Smooth muscle cell (in vitro differentiated cells): ENCODE measurements at regions not wholly inside any gene's neighbourhood (a gene's known extent, or its start where the extent isn't known, plus 50 kb on each side); places are given as distances from the start of the nearest gene placed in this dataset.

Experiments used
- DNase-seq: peaks from one replicate; lab custom pipeline; 2025; ENCODE audit not compliant: unreplicated experiment; lab: John Stamatoyannopoulos, UW
- H2AFZ ChIP-seq: fragments of 200-600 bp; sonication (generic); 2 replicates; pipeline ENCODE4 v1.6.0; 2016; ENCODE audit warnings: antibody characterized with exemption, low read depth, mild to moderate bottlenecking
- H3F3A ChIP-seq: fragments of 200-600 bp; sonication (generic); 2 replicates; pipeline ENCODE4 v1.6.0; 2017; ENCODE audit warnings: antibody characterized with exemption, low read depth
- H3K27ac ChIP-seq: fragments of 200-600 bp; sonication (generic); 2 replicates; pipeline ENCODE4 v1.5.1; 2016; ENCODE audit warnings: low read depth, mild to moderate bottlenecking
- H3K27me3 ChIP-seq: fragments of 200-600 bp; sonication (generic); 2 replicates; pipeline ENCODE4 v1.6.1; 2016; ENCODE audit warnings: low read depth, mild to moderate bottlenecking
- H3K36me3 ChIP-seq: fragments of 200-600 bp; sonication (generic); 2 replicates; pipeline ENCODE4 v1.5.1; 2016; ENCODE audit warnings: low read depth
- H3K4me1 ChIP-seq: fragments of 200-600 bp; sonication (generic); 2 replicates; pipeline ENCODE4 v1.5.1; 2016; ENCODE audit warnings: low read depth
- H3K4me2 ChIP-seq: fragments of 200-600 bp; sonication (generic); 2 replicates; pipeline ENCODE4 v1.6.0; 2016; ENCODE audit warnings: mild to moderate bottlenecking
- H3K4me3 ChIP-seq: fragments of 200-600 bp; sonication (generic); 2 replicates; pipeline ENCODE4 v1.5.1; 2016; ENCODE audit warnings: mild to moderate bottlenecking
- H3K79me2 ChIP-seq: fragments of 200-600 bp; sonication (generic); 2 replicates; pipeline ENCODE4 v1.6.0; 2016; ENCODE audit warnings: low read depth, mild to moderate bottlenecking
- H3K9ac ChIP-seq: fragments of 200-600 bp; sonication (generic); 2 replicates; pipeline ENCODE4 v1.6.0; 2016; ENCODE audit warnings: low read depth
- H3K9me3 ChIP-seq: fragments of 200-600 bp; sonication (generic); replicated peaks from 2 replicates; pipeline ENCODE4 v1.5.1; 2016; ENCODE audit warnings: low read depth
- H4K20me1 ChIP-seq: fragments of 200-600 bp; sonication (generic); 2 replicates; pipeline ENCODE4 v1.6.0; 2016; ENCODE audit warnings: low read depth
- WGBS: methylation state at CpG from one replicate; pipeline ENCODE4 v1.1.7; 2016; ENCODE audit warnings: low lambda C conversion rate; 5-methylcytosine and 5-hydroxymethylcytosine counted together
- TF ChIP-seq, protein P1 (sequence below): fragments of 200-600 bp; sonication (generic); IDR thresholded peaks from 2 replicates; pipeline ENCODE4 v1.5.1; 2017; ENCODE audit warnings: borderline replicate concordance, mild to moderate bottlenecking, antibody characterized with exemption; ENCODE audit not compliant: insufficient read depth, poor library complexity, severe bottlenecking

- TF ChIP-seq, protein P1, sequence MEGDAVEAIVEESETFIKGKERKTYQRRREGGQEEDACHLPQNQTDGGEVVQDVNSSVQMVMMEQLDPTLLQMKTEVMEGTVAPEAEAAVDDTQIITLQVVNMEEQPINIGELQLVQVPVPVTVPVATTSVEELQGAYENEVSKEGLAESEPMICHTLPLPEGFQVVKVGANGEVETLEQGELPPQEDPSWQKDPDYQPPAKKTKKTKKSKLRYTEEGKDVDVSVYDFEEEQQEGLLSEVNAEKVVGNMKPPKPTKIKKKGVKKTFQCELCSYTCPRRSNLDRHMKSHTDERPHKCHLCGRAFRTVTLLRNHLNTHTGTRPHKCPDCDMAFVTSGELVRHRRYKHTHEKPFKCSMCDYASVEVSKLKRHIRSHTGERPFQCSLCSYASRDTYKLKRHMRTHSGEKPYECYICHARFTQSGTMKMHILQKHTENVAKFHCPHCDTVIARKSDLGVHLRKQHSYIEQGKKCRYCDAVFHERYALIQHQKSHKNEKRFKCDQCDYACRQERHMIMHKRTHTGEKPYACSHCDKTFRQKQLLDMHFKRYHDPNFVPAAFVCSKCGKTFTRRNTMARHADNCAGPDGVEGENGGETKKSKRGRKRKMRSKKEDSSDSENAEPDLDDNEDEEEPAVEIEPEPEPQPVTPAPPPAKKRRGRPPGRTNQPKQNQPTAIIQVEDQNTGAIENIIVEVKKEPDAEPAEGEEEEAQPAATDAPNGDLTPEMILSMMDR, result no peak
- H3K4me1 ChIP-seq, result no peaks in the 10 kb centered on the region
Observed at GRCh38 chr4:123495530-123495929, 98.9 kb downstream of the SPRY1 start.

DNA sequence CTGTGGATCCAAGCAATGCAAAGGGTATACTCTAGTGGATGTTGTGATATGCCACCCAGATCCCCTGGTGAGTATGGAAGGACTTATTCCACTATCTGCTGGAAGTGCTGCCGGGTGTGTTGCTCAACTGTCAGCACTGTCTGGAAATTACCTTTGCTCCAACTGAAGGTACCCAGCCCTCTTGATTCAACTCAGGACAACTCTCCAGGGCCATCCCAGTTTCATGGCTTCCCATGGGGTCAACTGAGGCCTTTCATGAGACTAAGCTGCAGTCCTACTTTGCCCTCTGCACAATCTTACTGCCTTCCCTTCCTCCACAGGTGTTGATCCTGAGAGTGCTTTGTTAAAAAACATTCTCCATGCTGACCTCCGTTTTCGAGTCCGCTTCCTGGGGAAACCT, 99.8 kb downstream of the SPRY1 start:
- no peaks in the 10 kb centered on the region for H3K36me3 ChIP-seq
- DNase-seq, result no peak
- H3K4me1 ChIP-seq, result no peaks in the 10 kb centered on the region
- H3K9me3 ChIP-seq, result no peaks in the 10 kb centered on the region
- no peaks in the 10 kb centered on the region for H3K27me3 ChIP-seq
- H4K20me1 ChIP-seq, result no peaks in the 10 kb centered on the region
- H2AFZ ChIP-seq, result no peak overlapping the region
- H3K4me3 ChIP-seq, result no peak overlapping the region
- H3K9ac ChIP-seq, result no peak overlapping the region
- no peaks in the 10 kb centered on the region for H3K79me2 ChIP-seq
- H3K27ac ChIP-seq, result no peak overlapping the region
- H3F3A ChIP-seq, result no peaks in the 10 kb centered on the region
- WGBS, result 81% methylated on average over 4 of the region's 4 CpGs
- TF ChIP-seq, protein P1, result no peak
- no peak overlapping the region for H3K4me2 ChIP-seq

More at GRCh38 chr4:123495530-123495929, 98.9 kb downstream of the SPRY1 start:
- no peak overlapping the region for H3K27ac ChIP-seq
- 96% methylated on average over 2 of the region's 2 CpGs for WGBS
- H3K4me3 ChIP-seq, result no peak overlapping the region
- no peak for DNase-seq
- no peaks in the 10 kb centered on the region for H3K79me2 ChIP-seq
- no peaks in the 10 kb centered on the region for H3K9me3 ChIP-seq
- no peaks in the 10 kb centered on the region for H3F3A ChIP-seq
- H3K27me3 ChIP-seq, result no peaks in the 10 kb centered on the region
- H3K9ac ChIP-seq, result no peak overlapping the region
- no peaks in the 10 kb centered on the region for H4K20me1 ChIP-seq
- no peaks in the 10 kb centered on the region for H3K36me3 ChIP-seq
- no peak overlapping the region for H2AFZ ChIP-seq
- no peak overlapping the region for H3K4me2 ChIP-seq

DNA sequence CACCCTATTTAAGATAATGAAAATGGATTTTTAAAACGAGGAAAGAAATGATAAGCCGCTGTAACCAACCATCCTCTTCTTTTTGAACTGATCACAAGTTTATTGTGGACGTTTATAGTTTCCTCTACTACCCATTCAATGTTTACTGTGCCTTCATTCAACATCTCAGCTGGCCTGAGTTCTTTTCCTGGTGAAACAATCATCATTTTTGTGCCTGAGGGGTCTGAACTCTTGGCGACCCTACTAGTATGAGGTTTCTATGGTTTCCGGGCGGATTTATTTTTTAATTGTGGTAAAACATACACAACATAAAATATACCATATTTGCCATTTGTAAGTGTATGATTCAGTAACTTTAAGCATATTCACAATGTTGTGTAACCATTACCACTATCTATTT, 100.7 kb downstream of the SPRY1 start:
- no peaks in the 10 kb centered on the region for H3K9me3 ChIP-seq
- no peak overlapping the region for H3K4me2 ChIP-seq

DNA sequence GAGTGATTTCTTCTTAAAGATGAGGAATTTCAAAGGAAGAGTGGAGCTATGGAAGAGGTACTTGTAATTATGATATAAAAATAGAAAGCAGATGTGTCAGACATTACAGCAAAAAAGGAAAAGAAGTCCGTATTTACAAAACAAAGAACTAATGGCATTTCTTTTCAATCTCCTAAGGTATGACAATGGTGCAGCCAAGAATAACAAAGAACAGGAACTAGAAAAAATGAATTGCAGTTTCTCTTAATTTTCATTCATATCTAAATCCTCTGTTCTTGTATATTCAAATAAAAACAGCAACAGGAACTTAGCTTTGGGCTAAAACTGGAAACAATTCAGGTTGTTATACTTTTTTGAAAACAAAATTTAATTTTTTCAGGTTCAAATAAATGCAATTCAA, 105.1 kb downstream of the SPRY1 start:
- TF ChIP-seq, protein P1, result no peak
- Histone ChIP-seq H3K36me3 (no peaks in the 10 kb centered on the region), H3F3A (peaks cover 7% of the 10 kb centered on the region), H3K4me3 (no peak overlapping the region), H3K4me2 (no peak overlapping the region), H3K9ac (no peak overlapping the region), H4K20me1 (no peaks in the 10 kb centered on the region), H3K9me3 (no peaks in the 10 kb centered on the region), H3K27ac (no peak overlapping the region), H3K27me3 (no peaks in the 10 kb centered on the region), H3K79me2 (no peaks in the 10 kb centered on the region), H3K4me1 (peaks cover 6% of the 10 kb centered on the region), H2AFZ (no peak overlapping the region)
- DNase-seq, result no peak
- 100% methylated on average over 1 of the region's 1 CpG for WGBS

More for the DNA sequence above, 100.7 kb downstream of the SPRY1 start:
- no peaks in the 10 kb centered on the region for H3K4me1 ChIP-seq
- no peaks in the 10 kb centered on the region for H3K79me2 ChIP-seq
- no peak overlapping the region for H3K4me3 ChIP-seq
- H4K20me1 ChIP-seq, result no peaks in the 10 kb centered on the region
- TF ChIP-seq, protein P1, result no peak
- H2AFZ ChIP-seq, result no peak overlapping the region
- no peaks in the 10 kb centered on the region for H3K27me3 ChIP-seq
- no peak overlapping the region for H3K9ac ChIP-seq
- H3F3A ChIP-seq, result no peaks in the 10 kb centered on the region
- H3K27ac ChIP-seq, result no peak overlapping the region
- H3K36me3 ChIP-seq, result no peaks in the 10 kb centered on the region
- WGBS, result 74% methylated on average over 6 of the region's 6 CpGs
- DNase-seq, result no peak
